Osteocyte (in vitro differentiated cells): ENCODE measurements at regions not wholly inside any gene's neighbourhood (a gene's known extent, or its start where the extent isn't known, plus 50 kb on each side); places are given as distances from the start of the nearest gene placed in this dataset.
A peak's percentile ranks its signal among the peaks of the same experiment; 100 is the strongest.

ENCODE experiments used
- DNase-seq: peaks from one replicate; pipeline ENCODE4 v3.0.0; 2021; ENCODE audit warnings: mixed read lengths; ENCODE audit not compliant: unreplicated experiment; ENCODE audit errors: extremely low spot score
- H3K27ac Mint-ChIP-seq: one replicate; pipeline ENCODE4 v1.8.0; 2021; ENCODE audit warnings: mild to moderate bottlenecking, mixed read lengths; ENCODE audit not compliant: unreplicated experiment
- H3K27me3 Mint-ChIP-seq: one replicate; pipeline ENCODE4 v1.8.0; 2021; ENCODE audit warnings: mixed read lengths; ENCODE audit not compliant: unreplicated experiment
- H3K36me3 Mint-ChIP-seq: one replicate; pipeline ENCODE4 v1.8.0; 2021; ENCODE audit warnings: mixed read lengths; ENCODE audit not compliant: unreplicated experiment
- H3K4me1 Mint-ChIP-seq: one replicate; pipeline ENCODE4 v1.8.0; 2021; ENCODE audit warnings: mixed read lengths; ENCODE audit not compliant: unreplicated experiment
- H3K4me3 Mint-ChIP-seq: one replicate; pipeline ENCODE4 v1.8.0; 2021; ENCODE audit warnings: mild to moderate bottlenecking, moderate library complexity, mixed read lengths; ENCODE audit not compliant: unreplicated experiment
- H3K9me3 Mint-ChIP-seq: one replicate; pipeline ENCODE4 v1.8.0; 2021; ENCODE audit warnings: mixed read lengths; ENCODE audit not compliant: unreplicated experiment
- CTCF ChIP-seq: fragments of 200-600 bp; sonication (generic); IDR thresholded peaks from 2 replicates; pipeline ENCODE4 v1.5.0; 2021; ENCODE audit warnings: antibody characterized with exemption, mild to moderate bottlenecking, moderate library complexity

DNA sequence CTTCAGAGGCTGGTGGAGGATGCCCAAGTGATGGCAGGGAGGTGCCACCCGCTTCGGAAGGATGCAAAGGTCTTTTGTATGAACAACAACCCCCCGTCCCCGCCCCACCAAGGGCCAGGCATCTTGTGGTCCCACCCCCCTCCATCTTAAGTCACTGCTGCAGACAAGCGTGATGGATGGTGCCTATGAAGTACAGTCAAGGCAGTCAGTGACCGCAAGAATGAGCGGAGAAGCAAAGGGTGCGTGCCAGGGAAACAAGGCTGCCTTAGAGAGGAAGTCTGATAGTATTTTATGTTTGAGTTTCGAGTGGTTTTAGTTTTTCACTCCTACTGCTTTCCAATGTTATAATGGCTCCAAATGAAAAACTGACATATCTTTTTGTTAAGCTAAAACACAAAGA, 68.7 kb upstream of the GPM6B start:
- no peak for DNase-seq
- no peak overlapping the region for H3K4me3 Mint-ChIP-seq
- H3K36me3 Mint-ChIP-seq: no peaks in the 10 kb centered on the region
- peaks cover 10% of the 10 kb centered on the region for H3K4me1 Mint-ChIP-seq
- TF ChIP-seq CTCF: no peak
- H3K27ac Mint-ChIP-seq: no peak overlapping the region
- peaks cover 5% of the 10 kb centered on the region for H3K9me3 Mint-ChIP-seq
- no peaks in the 10 kb centered on the region for H3K27me3 Mint-ChIP-seq

DNA sequence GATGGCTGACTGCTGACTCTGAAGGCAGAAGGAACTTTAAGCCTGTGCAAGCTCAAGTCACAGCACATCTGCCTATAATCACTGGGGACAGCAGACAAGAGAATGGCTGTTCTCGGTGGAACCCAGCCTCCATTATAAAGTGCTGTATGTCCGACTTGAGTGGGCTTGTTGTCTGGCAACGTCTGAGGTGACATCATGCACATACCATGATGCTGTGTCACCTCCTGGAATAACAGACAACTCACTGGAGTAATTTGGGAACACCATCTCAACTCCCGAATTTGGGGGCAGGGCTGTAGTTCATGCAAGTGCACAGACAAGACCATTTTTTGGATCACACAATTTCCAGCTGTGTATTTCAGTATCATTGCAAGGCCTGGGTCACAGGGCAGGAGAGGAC, 59.8 kb upstream of the GPM6B start:
- Mint-ChIP-seq H3K4me3 (no peak overlapping the region), H3K27ac (no peak overlapping the region), H3K36me3 (no peaks in the 10 kb centered on the region), H3K27me3 (no peaks in the 10 kb centered on the region), H3K4me1 (peaks cover 5% of the 10 kb centered on the region), H3K9me3 (peaks cover 4% of the 10 kb centered on the region)
- no peak for DNase-seq
- no peak for TF ChIP-seq CTCF

DNA sequence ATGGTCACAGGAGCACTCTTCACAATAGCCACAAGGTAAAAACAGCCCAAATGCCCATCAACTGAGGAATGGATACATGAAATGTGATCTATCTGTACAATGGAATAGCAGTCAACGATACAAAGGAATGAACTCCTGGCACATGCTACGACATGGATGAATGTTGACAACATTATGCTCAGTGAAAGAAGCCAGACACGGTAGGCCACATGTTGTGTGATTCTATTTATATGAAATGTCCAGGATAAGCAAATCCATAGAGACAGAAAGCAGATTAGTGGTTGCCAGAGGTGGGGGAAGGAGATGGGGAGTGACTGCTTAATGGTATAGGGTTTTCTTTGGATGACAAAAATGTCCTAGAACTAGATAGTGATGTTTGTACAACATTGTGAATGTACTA, 58.7 kb upstream of the GPM6B start:
- DNase-seq: no peak
- Mint-ChIP-seq H3K9me3 (peaks cover 4% of the 10 kb centered on the region), H3K27ac (no peak overlapping the region), H3K4me1 (peaks cover 5% of the 10 kb centered on the region), H3K36me3 (no peaks in the 10 kb centered on the region), H3K27me3 (no peaks in the 10 kb centered on the region), H3K4me3 (no peak overlapping the region)
- TF ChIP-seq CTCF: no peak

- peak overlapping the region; percentile 33 for H3K27ac Mint-ChIP-seq
- no peaks in the 10 kb centered on the region for H3K36me3 Mint-ChIP-seq
- no peaks in the 10 kb centered on the region for H3K27me3 Mint-ChIP-seq
- no peak overlapping the region for H3K4me3 Mint-ChIP-seq
- no peak for DNase-seq
- peaks cover 9% of the 10 kb centered on the region for H3K9me3 Mint-ChIP-seq
- TF ChIP-seq CTCF: no peak
- peaks cover 35% of the 10 kb centered on the region for H3K4me1 Mint-ChIP-seq
Measured at GRCh38 chrX:13868591-13868990, 51.7 kb upstream of the GPM6B start.
